HepG2 (cell line): ENCODE measurements at regions not wholly inside any gene's neighbourhood (a gene's known extent, or its start where the extent isn't known, plus 50 kb on each side); places are given as distances from the start of the nearest gene placed in this dataset.

Experiments used
- ATAC-seq: fragments of 200-7000 bp; cut with Tn5 transposase; 3 replicates; pipeline ENCODE4 v1.9.1; 2020; ENCODE audit warnings: mild to moderate bottlenecking, moderate library complexity
- BruUV-seq: library from RNA; stranded (reverse); fragments of 400-500 nt; replicated peaks from 2 replicates; lab custom pipeline; 2021; lab: Mats Ljungman, UMichigan
- CTCF ChIA-PET: fragments of 300-600 bp; formaldehyde crosslinking; extraction: SDS; loops from one replicate; lab custom pipeline; 2021; ENCODE audit warnings: low total read pairs, inconsistent platforms, low intra/inter-chr PET ratio; lab: Yijun Ruan, JAX
- POLR2A ChIA-PET: fragments of 350-600 bp; sonication (Branson Sonifier 250); formaldehyde crosslinking; loops from one replicate; lab custom pipeline; 2020; ENCODE audit warnings: antibody characterized with exemption, inconsistent platforms; lab: Yijun Ruan, JAX
- DNase-seq: peaks from one replicate; pipeline ENCODE4 v3.0.0-alpha.2; 2015; ENCODE audit warnings: low spot score
- FAIRE-seq: peaks from 3 replicates; lab custom pipeline; 2011; peaks lifted over from hg19 to GRCh38; lab: Jason Lieb, UNC
- H2AFZ ChIP-seq: one replicate; pipeline ENCODE4 v1.6.1; 2011; ENCODE audit warnings: low read length, inconsistent platforms
- H3K27ac ChIP-seq: fragments of 300-600 bp; 3 replicates; pipeline ENCODE4 v1.8.0; 2011; ENCODE audit warnings: mixed run types, mild to moderate bottlenecking, mixed read lengths, low read length, inconsistent platforms; ENCODE audit not compliant: insufficient read depth; ENCODE audit errors: extremely low read length
- H3K27me3 ChIP-seq, 2 experiments: fragments of 200-600 bp in 1 of 2; 2 replicates in 1 of 2; 3 replicates in 1 of 2; pipeline versions ENCODE4 v1.6.0 to v1.8.0; 2011; ENCODE audit warnings: low read length in 2 of 2, mild to moderate bottlenecking in 2 of 2, moderate library complexity in 2 of 2, inconsistent platforms in 1 of 2; ENCODE audit not compliant: insufficient read depth in 2 of 2, control insufficient read depth in 1 of 2
- H3K36me3 ChIP-seq, 2 experiments: fragments of 200-600 bp in 1 of 2; replicated peaks in 1 of 2; 2 replicates in 1 of 2; 3 replicates in 1 of 2; pipeline versions ENCODE4 v1.5.1 to v1.8.0; 2011; ENCODE audit warnings: low read length in 2 of 2, inconsistent platforms in 1 of 2; ENCODE audit not compliant: insufficient read depth in 2 of 2, control insufficient read depth in 1 of 2
- H3K4me1 ChIP-seq: 2 replicates; pipeline ENCODE4 v1.5.1; 2012; ENCODE audit warnings: low read length, inconsistent platforms; ENCODE audit not compliant: insufficient read depth
- H3K4me2 ChIP-seq: 2 replicates; pipeline ENCODE4 v1.6.0; 2011; ENCODE audit warnings: low read depth, low read length, inconsistent platforms
- H3K4me3 ChIP-seq, 3 experiments: fragments of 200-600 bp in 1 of 3; sonication (generic), shearing (Covaris generic) in 1 of 3; replicated peaks in 1 of 3; 2 replicates each; pipeline ENCODE4 v1.5.1; 2011 to 2016; ENCODE audit warnings: low read length in 3 of 3, inconsistent platforms in 2 of 3, low read depth in 2 of 3, mild to moderate bottlenecking in 2 of 3, control low read depth in 1 of 3, mixed read lengths in 1 of 3; ENCODE audit not compliant: insufficient read depth in 1 of 3
- H3K79me2 ChIP-seq: one replicate; pipeline ENCODE4 v1.6.1; 2011; ENCODE audit warnings: low read length, inconsistent platforms; ENCODE audit not compliant: insufficient read depth
- H3K9ac ChIP-seq: 2 replicates; pipeline ENCODE4 v1.6.0; 2011; ENCODE audit warnings: mild to moderate bottlenecking, low read depth, low read length, inconsistent platforms; ENCODE audit not compliant: insufficient read depth
- H3K9me3 ChIP-seq: 2 replicates; pipeline ENCODE4 v1.5.1; 2012; ENCODE audit warnings: mild to moderate bottlenecking, low read length
- H4K20me1 ChIP-seq: 2 replicates; pipeline ENCODE4 v1.6.0; 2011; ENCODE audit warnings: inconsistent platforms, mild to moderate bottlenecking, low read length, moderate library complexity; ENCODE audit not compliant: insufficient read depth
- DMTF1 ChIP-seq: sonication (generic); formaldehyde crosslinking; IDR thresholded peaks from 2 replicates; pipeline ENCODE4 v1.4.0; 2020; ENCODE audit warnings: mild to moderate bottlenecking, missing genetic modification reagents
- JARID2 ChIP-seq: sonication (generic); formaldehyde crosslinking; IDR thresholded peaks from 2 replicates; pipeline ENCODE4 v1.8.1; 2023; ENCODE audit warnings: missing genetic modification reagents, inconsistent platforms; ENCODE audit not compliant: insufficient replicate concordance
- KAT8 ChIP-seq: IDR thresholded peaks from 2 replicates; pipeline ENCODE4 v1.6.1; 2016; ENCODE audit warnings: missing genetic modification reagents, missing compliant biosample characterization
- MEF2D ChIP-seq: sonication (generic); formaldehyde crosslinking; IDR thresholded peaks from 2 replicates; pipeline ENCODE4 v1.5.1; 2020; ENCODE audit warnings: mild to moderate bottlenecking, missing genetic modification reagents
- MLX ChIP-seq: IDR thresholded peaks from 2 replicates; pipeline ENCODE4 v1.6.1; 2016
- MYPOP ChIP-seq: sonication (generic); formaldehyde crosslinking; IDR thresholded peaks from 2 replicates; pipeline ENCODE4 v1.8.1; 2023; ENCODE audit warnings: mild to moderate bottlenecking, moderate library complexity, missing genetic modification reagents
- SALL1 ChIP-seq: sonication (generic); formaldehyde crosslinking; IDR thresholded peaks from 2 replicates; pipeline ENCODE4 v1.8.0; 2022; ENCODE audit warnings: mild to moderate bottlenecking, missing genetic modification reagents
- XBP1 ChIP-seq: sonication (generic); formaldehyde crosslinking; IDR thresholded peaks from 2 replicates; pipeline ENCODE4 v1.5.0; 2020; ENCODE audit warnings: missing genetic modification reagents
- YEATS4 ChIP-seq: sonication (generic); formaldehyde crosslinking; IDR thresholded peaks from 2 replicates; pipeline ENCODE4 v1.4.0; 2020; ENCODE audit warnings: missing genetic modification reagents, borderline replicate concordance
- ZBTB44 ChIP-seq: sonication (generic); formaldehyde crosslinking; IDR thresholded peaks from 2 replicates; pipeline ENCODE4 v1.4.0; 2020; ENCODE audit warnings: missing genetic modification reagents
- ZFP62 ChIP-seq: sonication (generic); formaldehyde crosslinking; IDR thresholded peaks from 2 replicates; pipeline ENCODE4 v1.4.0; 2020; ENCODE audit warnings: missing genetic modification reagents
- ZMAT5 ChIP-seq: sonication (generic); formaldehyde crosslinking; IDR thresholded peaks from 2 replicates; pipeline ENCODE4 v1.5.0; 2020; ENCODE audit warnings: mild to moderate bottlenecking, low read depth, missing genetic modification reagents, borderline replicate concordance
- ZNF20 ChIP-seq: sonication (generic); formaldehyde crosslinking; IDR thresholded peaks from 2 replicates; pipeline ENCODE4 v1.4.0; 2020; ENCODE audit warnings: mild to moderate bottlenecking, moderate library complexity, missing genetic modification reagents
- ZNF225 ChIP-seq: sonication (generic); formaldehyde crosslinking; IDR thresholded peaks from 2 replicates; pipeline ENCODE4 v1.4.0; 2020; ENCODE audit warnings: mild to moderate bottlenecking, missing genetic modification reagents
- ZNF281 ChIP-seq: sonication (generic); formaldehyde crosslinking; IDR thresholded peaks from 2 replicates; pipeline ENCODE4 v1.4.0; 2020; ENCODE audit warnings: missing genetic modification reagents, borderline replicate concordance
- ZNF556 ChIP-seq: sonication (generic); formaldehyde crosslinking; IDR thresholded peaks from 2 replicates; pipeline ENCODE4 v1.4.0; 2020; ENCODE audit warnings: mild to moderate bottlenecking, missing genetic modification reagents, borderline replicate concordance
- ZNF567 ChIP-seq: sonication (generic); formaldehyde crosslinking; IDR thresholded peaks from 2 replicates; pipeline ENCODE4 v1.8.1; 2023; ENCODE audit warnings: mild to moderate bottlenecking, missing genetic modification reagents, borderline replicate concordance
- WGBS: methylation state at CpG from one replicate; pipeline ENCODE4 v1.1.6; 2017; ENCODE audit warnings: low lambda C conversion rate; 5-methylcytosine and 5-hydroxymethylcytosine counted together
- in situ Hi-C: cut with HindIII; loops from 2 replicates; pipeline ENCODE4 v1.10.0; 2017; ENCODE audit warnings: low pct_unique_long_range_greater_than_20kb; ENCODE audit not compliant: extremely low pct_ligation_motif_present
- intact Hi-C: fragments of 100-400 bp; cut with micrococcal nuclease; formaldehyde crosslinking; loops from one replicate; pipeline ENCODE4 v1.10.0; 2022; ENCODE audit not compliant: unreplicated experiment

GRCh38 chr12:127360580-127360979 lies 906.4 kb upstream of the TMEM132C start (continued):
- TF ChIP-seq ZMAT5 (no peak), MEF2D (no peak), ZNF556 (CRISPR knock-in tag) (no peak), JARID2 (no peak), YEATS4 (CRISPR knock-in tag) (no peak), ZNF281 (CRISPR knock-in tag) (no peak), MLX (CRISPR knock-in tag) (no peak), SALL1 (CRISPR knock-in tag) (no peak), ZNF225 (CRISPR knock-in tag) (no peak)

GRCh38 chr12:127362121-127362520 lies 904.8 kb upstream of the TMEM132C start:
- intact Hi-C loops, result no loop called here
- CTCF ChIA-PET, result no interaction called here
- FAIRE-seq, result no peak
- no peak for TF ChIP-seq ZBTB44 (CRISPR knock-in tag)
- no peak for TF ChIP-seq ZFP62
- TF ChIP-seq ZNF20 (CRISPR knock-in tag), result no peak
- no peak for TF ChIP-seq XBP1
- no peak for TF ChIP-seq KAT8 (CRISPR knock-in tag)
- no peak for TF ChIP-seq MYPOP (CRISPR knock-in tag)
- TF ChIP-seq ZNF567, result no peak
- no peak for TF ChIP-seq DMTF1 (CRISPR knock-in tag)

More at GRCh38 chr12:127362121-127362520, 904.8 kb upstream of the TMEM132C start:
- no peaks in the 10 kb centered on the region for H3K79me2 ChIP-seq
- no peak overlapping the region for H3K9ac ChIP-seq
- no peak overlapping the region for H3K27ac ChIP-seq
- no peak overlapping the region for H2AFZ ChIP-seq
- H4K20me1 ChIP-seq, result no peaks in the 10 kb centered on the region
- H3K9me3 ChIP-seq, result peaks cover 20% of the 10 kb centered on the region
- BruUV-seq, result no TSS peak
- no peak overlapping the region for H3K4me3 ChIP-seq
- WGBS, result 50% methylated on average over 4 of the region's 4 CpGs
- no peak overlapping the region for H3K4me2 ChIP-seq
- H3K27me3 ChIP-seq, result no peaks in the 10 kb centered on the region
- in situ Hi-C loops, result no loop called here
- POLR2A ChIA-PET, result no interaction called here
- H3K4me1 ChIP-seq, result no peaks in the 10 kb centered on the region
- ATAC-seq (no peak), DNase-seq (no peak)
- H3K36me3 ChIP-seq, result no peaks in the 10 kb centered on the region
